ENCODE measurements at regions not wholly inside any gene's neighbourhood (a gene's known extent, or its start where the extent isn't known, plus 50 kb on each side); places are given as distances from the start of the nearest gene placed in this dataset.

- Histone ChIP-seq H3K4me3 (ENCODE audit: low read depth in 2 of 2, low read length in 2 of 2) (no peak overlapping the region), H3K27me3 (ENCODE audit: control insufficient read depth, insufficient read depth, low read length) (no peaks in the 10 kb centered on the region), H3K9me3 (ENCODE audit: control insufficient read depth, insufficient read depth, low read depth, low read length) (no peaks in the 10 kb centered on the region), H3K36me3 (ENCODE audit: control insufficient read depth, insufficient read depth, low read length) (no peaks in the 10 kb centered on the region), H3K4me1 (ENCODE audit: control insufficient read depth, insufficient read depth, low read length) (no peaks in the 10 kb centered on the region), H3K27ac (ENCODE audit: low read length) (no peak overlapping the region)
- POLR2A ChIA-PET: interaction anchor here (0.6 kb wide), 1 partner anchor 1960 kb away, joined by 3 read pairs; no protein-coding TSS in a partner anchor
- TF ChIP-seq, protein P1, sequence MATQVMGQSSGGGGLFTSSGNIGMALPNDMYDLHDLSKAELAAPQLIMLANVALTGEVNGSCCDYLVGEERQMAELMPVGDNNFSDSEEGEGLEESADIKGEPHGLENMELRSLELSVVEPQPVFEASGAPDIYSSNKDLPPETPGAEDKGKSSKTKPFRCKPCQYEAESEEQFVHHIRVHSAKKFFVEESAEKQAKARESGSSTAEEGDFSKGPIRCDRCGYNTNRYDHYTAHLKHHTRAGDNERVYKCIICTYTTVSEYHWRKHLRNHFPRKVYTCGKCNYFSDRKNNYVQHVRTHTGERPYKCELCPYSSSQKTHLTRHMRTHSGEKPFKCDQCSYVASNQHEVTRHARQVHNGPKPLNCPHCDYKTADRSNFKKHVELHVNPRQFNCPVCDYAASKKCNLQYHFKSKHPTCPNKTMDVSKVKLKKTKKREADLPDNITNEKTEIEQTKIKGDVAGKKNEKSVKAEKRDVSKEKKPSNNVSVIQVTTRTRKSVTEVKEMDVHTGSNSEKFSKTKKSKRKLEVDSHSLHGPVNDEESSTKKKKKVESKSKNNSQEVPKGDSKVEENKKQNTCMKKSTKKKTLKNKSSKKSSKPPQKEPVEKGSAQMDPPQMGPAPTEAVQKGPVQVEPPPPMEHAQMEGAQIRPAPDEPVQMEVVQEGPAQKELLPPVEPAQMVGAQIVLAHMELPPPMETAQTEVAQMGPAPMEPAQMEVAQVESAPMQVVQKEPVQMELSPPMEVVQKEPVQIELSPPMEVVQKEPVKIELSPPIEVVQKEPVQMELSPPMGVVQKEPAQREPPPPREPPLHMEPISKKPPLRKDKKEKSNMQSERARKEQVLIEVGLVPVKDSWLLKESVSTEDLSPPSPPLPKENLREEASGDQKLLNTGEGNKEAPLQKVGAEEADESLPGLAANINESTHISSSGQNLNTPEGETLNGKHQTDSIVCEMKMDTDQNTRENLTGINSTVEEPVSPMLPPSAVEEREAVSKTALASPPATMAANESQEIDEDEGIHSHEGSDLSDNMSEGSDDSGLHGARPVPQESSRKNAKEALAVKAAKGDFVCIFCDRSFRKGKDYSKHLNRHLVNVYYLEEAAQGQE (IDR thresholded peaks at IDR 0.05; ENCODE audit: insufficient read depth in 1 of 2, low read depth in 2 of 2, low read length in 1 of 2): no peak
- TF ChIP-seq, protein P2, sequence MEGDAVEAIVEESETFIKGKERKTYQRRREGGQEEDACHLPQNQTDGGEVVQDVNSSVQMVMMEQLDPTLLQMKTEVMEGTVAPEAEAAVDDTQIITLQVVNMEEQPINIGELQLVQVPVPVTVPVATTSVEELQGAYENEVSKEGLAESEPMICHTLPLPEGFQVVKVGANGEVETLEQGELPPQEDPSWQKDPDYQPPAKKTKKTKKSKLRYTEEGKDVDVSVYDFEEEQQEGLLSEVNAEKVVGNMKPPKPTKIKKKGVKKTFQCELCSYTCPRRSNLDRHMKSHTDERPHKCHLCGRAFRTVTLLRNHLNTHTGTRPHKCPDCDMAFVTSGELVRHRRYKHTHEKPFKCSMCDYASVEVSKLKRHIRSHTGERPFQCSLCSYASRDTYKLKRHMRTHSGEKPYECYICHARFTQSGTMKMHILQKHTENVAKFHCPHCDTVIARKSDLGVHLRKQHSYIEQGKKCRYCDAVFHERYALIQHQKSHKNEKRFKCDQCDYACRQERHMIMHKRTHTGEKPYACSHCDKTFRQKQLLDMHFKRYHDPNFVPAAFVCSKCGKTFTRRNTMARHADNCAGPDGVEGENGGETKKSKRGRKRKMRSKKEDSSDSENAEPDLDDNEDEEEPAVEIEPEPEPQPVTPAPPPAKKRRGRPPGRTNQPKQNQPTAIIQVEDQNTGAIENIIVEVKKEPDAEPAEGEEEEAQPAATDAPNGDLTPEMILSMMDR (IDR thresholded peaks at IDR 0.05): no peak
- no peak for TF ChIP-seq TCF7L2 (IDR thresholded peaks at IDR 0.05; ENCODE audit: low read depth, low read length)
- no peak for TF ChIP-seq POLR2AphosphoS5 (IDR thresholded peaks at IDR 0.05; ENCODE audit: low read depth, low read length)
- no peak for TF ChIP-seq SIN3A (IDR thresholded peaks at IDR 0.05; ENCODE audit: borderline replicate concordance, insufficient read depth, low read depth, low read length)
- in situ Hi-C loops (cut with HindIII; ENCODE audit: low pct_unique_long_range_greater_than_20kb, low sequenced_read_pairs): no loop called here
- intact Hi-C loops (cut with micrococcal nuclease; ENCODE audit: unreplicated experiment): no loop called here
- ATAC-seq (no peak), DNase-seq (ENCODE audit: low read depth, low spot score) (no peak)
- CTCF ChIA-PET: no interaction called here
- no TSS peak for BruUV-seq (replicated peaks)
Observed at GRCh38 chr10:28459453-28460144, 73.3 kb upstream of the WAC start.

GRCh38 chr10:28463141-28463540 lies 69.8 kb upstream of the WAC start:
- DNase-seq (ENCODE audit: low read depth, low spot score) (no peak), ATAC-seq (no peak)
- Histone ChIP-seq H3K4me3 (ENCODE audit: low read depth in 2 of 2, low read length in 2 of 2) (no peak overlapping the region), H3K36me3 (ENCODE audit: control insufficient read depth, insufficient read depth, low read length) (no peaks in the 10 kb centered on the region), H3K4me1 (ENCODE audit: control insufficient read depth, insufficient read depth, low read length) (no peaks in the 10 kb centered on the region), H3K9me3 (ENCODE audit: control insufficient read depth, insufficient read depth, low read depth, low read length) (no peaks in the 10 kb centered on the region), H3K27me3 (ENCODE audit: control insufficient read depth, insufficient read depth, low read length) (no peaks in the 10 kb centered on the region), H3K27ac (ENCODE audit: low read length) (no peak overlapping the region)
- no TSS peak for BruUV-seq (replicated peaks)
- TF ChIP-seq POLR2AphosphoS5 (IDR thresholded peaks at IDR 0.05; ENCODE audit: low read depth, low read length): no peak
- TF ChIP-seq SIN3A (IDR thresholded peaks at IDR 0.05; ENCODE audit: borderline replicate concordance, insufficient read depth, low read depth, low read length): no peak
- TF ChIP-seq, protein P1 (IDR thresholded peaks at IDR 0.05; ENCODE audit: insufficient read depth in 1 of 2, low read depth in 2 of 2, low read length in 1 of 2): no peak
- no peak for TF ChIP-seq TCF7L2 (IDR thresholded peaks at IDR 0.05; ENCODE audit: low read depth, low read length)
- TF ChIP-seq, protein P2 (IDR thresholded peaks at IDR 0.05): no peak
- in situ Hi-C loops (cut with HindIII; ENCODE audit: low pct_unique_long_range_greater_than_20kb, low sequenced_read_pairs) (no loop called here), intact Hi-C loops (cut with micrococcal nuclease; ENCODE audit: unreplicated experiment) (no loop called here)
- ChIA-PET CTCF (no interaction called here), POLR2A (no interaction called here)

Data from Panc1 (cell line).